Esophagus squamous epithelium (tissue), 5 donors: ENCODE measurements at regions not wholly inside any gene's neighbourhood (a gene's known extent, or its start where the extent isn't known, plus 50 kb on each side); places are given as distances from the start of the nearest gene placed in this dataset.

ENCODE experiments used
- DNase-seq: peaks from one replicate; lab custom pipeline; 2025; lab: John Stamatoyannopoulos, UW
- H3K27ac ChIP-seq, 4 donors: fragments of 200-600 bp; sonication (generic); one replicate each; pipeline ENCODE4 v1.5.1; 2016 to 2019; ENCODE audit warnings: mild to moderate bottlenecking in 1 of 4
- H3K27me3 ChIP-seq, 4 donors: fragments of 200-600 bp; sonication (generic); 1 replicate in 3 of 4; 2 replicates in 1 of 4; pipeline versions ENCODE4 v1.5.1 to v1.6.0; 2017 to 2021; ENCODE audit warnings: antibody characterized with exemption in 1 of 4
- H3K36me3 ChIP-seq, 3 donors: fragments of 200-600 bp; sonication (generic); one replicate each; pipeline ENCODE4 v1.5.1; 2016 to 2019
- H3K4me1 ChIP-seq, 3 donors: fragments of 200-600 bp; sonication (generic); one replicate each; pipeline ENCODE4 v1.5.1; 2017 to 2019
- H3K4me3 ChIP-seq, 4 donors: fragments of 200-600 bp; sonication (generic); 1 replicate in 3 of 4; 2 replicates in 1 of 4; pipeline ENCODE4 v1.5.1; 2016 to 2019; ENCODE audit warnings: mild to moderate bottlenecking in 2 of 4, moderate library complexity in 1 of 4
- H3K9me3 ChIP-seq, 3 donors: fragments of 200-600 bp; sonication (generic); one replicate each; pipeline ENCODE4 v1.5.1; 2016 to 2019
- CTCF ChIP-seq, 6 experiments: fragments of 450-650 bp in 4 of 6; fragments of 200-600 bp in 2 of 6; sonication (generic) in 2 of 6; IDR thresholded peaks; one replicate each; pipeline ENCODE4 v1.5.1; 2016 to 2019; ENCODE audit warnings: antibody characterized with exemption in 6 of 6, mild to moderate bottlenecking in 4 of 6, moderate library complexity in 4 of 6
- POLR2A ChIP-seq, 4 donors: fragments of 450-650 bp; IDR thresholded peaks; one replicate each; pipeline ENCODE4 v1.6.1; 2017; ENCODE audit warnings: antibody characterized with exemption in 4 of 4, mild to moderate bottlenecking in 4 of 4, moderate library complexity in 3 of 4
- WGBS, 2 donors: methylation state at CpG; one replicate each; pipeline ENCODE4 v1.1.5; 2018; 5-methylcytosine and 5-hydroxymethylcytosine counted together
- intact Hi-C: fragments of 100-400 bp; cut with DNase I; formaldehyde crosslinking; loops from one replicate; pipeline ENCODE4 v1.15.0; 2022
- donor health status: DM: yes; HTN: yes; CAD: no.

GRCh38 chr3:166663194-166663593 is 716.9 kb downstream of the ZBBX start:
- 60 to 69% methylated on average over 1 of the region's 1 CpG for WGBS, 2 donors
- Histone ChIP-seq H3K36me3 (no peaks in the 10 kb centered on the region), H3K4me1 (no peaks in the 10 kb centered on the region), H3K4me3 (no peak overlapping the region), H3K27ac (no peak overlapping the region), H3K9me3 (peaks cover 0 to 4% (median 0%) of the 10 kb centered on the region in 3 donors), H3K27me3 (no peaks in the 10 kb centered on the region)
- TF ChIP-seq POLR2A (IDR thresholded peaks at IDR 0.05) (no peak), CTCF (IDR thresholded peaks at IDR 0.05) (no peak)
- no peak for DNase-seq
- intact Hi-C loops: no loop called here

GRCh38 chr3:166661621-166662020 is 718.5 kb downstream of the ZBBX start:
- H3K4me3 ChIP-seq: no peak overlapping the region
- DNase-seq: no peak
- peaks cover 0 to 4% (median 0%) of the 10 kb centered on the region in 3 donors for H3K9me3 ChIP-seq
- H3K36me3 ChIP-seq: no peaks in the 10 kb centered on the region
- no peak for TF ChIP-seq CTCF (IDR thresholded peaks at IDR 0.05)
- TF ChIP-seq POLR2A (IDR thresholded peaks at IDR 0.05): no peak
- 87 to 94% methylated on average over 1 of the region's 1 CpG for WGBS, 2 donors
- intact Hi-C loops: no loop called here
- no peaks in the 10 kb centered on the region for H3K4me1 ChIP-seq
- no peaks in the 10 kb centered on the region for H3K27me3 ChIP-seq
- H3K27ac ChIP-seq: no peak overlapping the region

GRCh38 chr3:166660962-166661361 is 719.1 kb downstream of the ZBBX start:
- TF ChIP-seq POLR2A (IDR thresholded peaks at IDR 0.05) (no peak), CTCF (IDR thresholded peaks at IDR 0.05) (no peak)
- no peaks in the 10 kb centered on the region for H3K4me1 ChIP-seq
- DNase-seq: no peak
- no peak overlapping the region for H3K4me3 ChIP-seq
- no peak overlapping the region for H3K27ac ChIP-seq
- no peaks in the 10 kb centered on the region for H3K36me3 ChIP-seq
- intact Hi-C loops: no loop called here
- H3K9me3 ChIP-seq: peaks cover 0 to 4% (median under 1%) of the 10 kb centered on the region in 3 donors
- no peaks in the 10 kb centered on the region for H3K27me3 ChIP-seq

- DNase-seq: no peak
- Histone ChIP-seq H3K4me1 (no peaks in the 10 kb centered on the region), H3K9me3 (no peaks in the 10 kb centered on the region), H3K4me3 (no peak overlapping the region), H3K27ac (no peak overlapping the region), H3K27me3 (no peaks in the 10 kb centered on the region), H3K36me3 (no peaks in the 10 kb centered on the region)
- intact Hi-C loops: no loop called here
- 54 to 66% methylated on average over 2 of the region's 3 CpGs for WGBS, 2 donors
- TF ChIP-seq CTCF (IDR thresholded peaks at IDR 0.05) (no peak), POLR2A (IDR thresholded peaks at IDR 0.05) (no peak)
Measured at GRCh38 chr3:166637984-166638530, 742.0 kb downstream of the ZBBX start.

GRCh38 chr3:166634091-166634746 is 745.9 kb downstream of the ZBBX start:
- H3K27me3 ChIP-seq: no peaks in the 10 kb centered on the region
- no peak overlapping the region for H3K4me3 ChIP-seq
- H3K36me3 ChIP-seq: no peaks in the 10 kb centered on the region
- no peak for TF ChIP-seq POLR2A (IDR thresholded peaks at IDR 0.05)
- 33 to 41% methylated on average over 4 of the region's 4 CpGs for WGBS, 2 donors
- no peak for DNase-seq
- no peaks in the 10 kb centered on the region for H3K4me1 ChIP-seq
- H3K27ac ChIP-seq: no peak overlapping the region
- no peaks in the 10 kb centered on the region for H3K9me3 ChIP-seq
- intact Hi-C loops: no loop called here
